ENCODE measurements at regions not wholly inside any gene's neighbourhood (a gene's known extent, or its start where the extent isn't known, plus 50 kb on each side); places are given as distances from the start of the nearest gene placed in this dataset.

DNA sequence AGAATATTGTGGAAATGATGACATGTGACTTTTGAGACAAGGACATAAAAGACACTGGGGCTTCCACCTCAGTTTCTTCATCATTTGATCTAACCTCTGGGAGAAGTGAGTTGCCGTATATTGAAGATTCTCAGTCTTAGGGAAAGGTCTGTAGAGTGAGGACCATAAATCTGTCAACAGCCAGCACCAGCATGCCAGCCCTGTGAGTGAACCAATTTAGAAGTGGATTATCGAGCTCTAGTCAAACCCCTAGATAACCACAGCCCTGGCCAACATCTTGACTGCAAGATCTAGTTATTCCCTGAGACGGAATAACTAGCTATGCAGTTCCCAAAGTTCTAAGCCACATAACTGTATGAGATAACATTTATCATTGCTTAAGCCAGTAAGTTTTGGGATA lies 108.8 kb upstream of the PTPRR start:
- TF ChIP-seq, protein P1, sequence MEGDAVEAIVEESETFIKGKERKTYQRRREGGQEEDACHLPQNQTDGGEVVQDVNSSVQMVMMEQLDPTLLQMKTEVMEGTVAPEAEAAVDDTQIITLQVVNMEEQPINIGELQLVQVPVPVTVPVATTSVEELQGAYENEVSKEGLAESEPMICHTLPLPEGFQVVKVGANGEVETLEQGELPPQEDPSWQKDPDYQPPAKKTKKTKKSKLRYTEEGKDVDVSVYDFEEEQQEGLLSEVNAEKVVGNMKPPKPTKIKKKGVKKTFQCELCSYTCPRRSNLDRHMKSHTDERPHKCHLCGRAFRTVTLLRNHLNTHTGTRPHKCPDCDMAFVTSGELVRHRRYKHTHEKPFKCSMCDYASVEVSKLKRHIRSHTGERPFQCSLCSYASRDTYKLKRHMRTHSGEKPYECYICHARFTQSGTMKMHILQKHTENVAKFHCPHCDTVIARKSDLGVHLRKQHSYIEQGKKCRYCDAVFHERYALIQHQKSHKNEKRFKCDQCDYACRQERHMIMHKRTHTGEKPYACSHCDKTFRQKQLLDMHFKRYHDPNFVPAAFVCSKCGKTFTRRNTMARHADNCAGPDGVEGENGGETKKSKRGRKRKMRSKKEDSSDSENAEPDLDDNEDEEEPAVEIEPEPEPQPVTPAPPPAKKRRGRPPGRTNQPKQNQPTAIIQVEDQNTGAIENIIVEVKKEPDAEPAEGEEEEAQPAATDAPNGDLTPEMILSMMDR (IDR thresholded peaks at IDR 0.05): no peak
- ATAC-seq (ENCODE audit: low FRiP score) (no peak), DNase-seq (ENCODE audit: low spot score) (no peak)

DNA sequence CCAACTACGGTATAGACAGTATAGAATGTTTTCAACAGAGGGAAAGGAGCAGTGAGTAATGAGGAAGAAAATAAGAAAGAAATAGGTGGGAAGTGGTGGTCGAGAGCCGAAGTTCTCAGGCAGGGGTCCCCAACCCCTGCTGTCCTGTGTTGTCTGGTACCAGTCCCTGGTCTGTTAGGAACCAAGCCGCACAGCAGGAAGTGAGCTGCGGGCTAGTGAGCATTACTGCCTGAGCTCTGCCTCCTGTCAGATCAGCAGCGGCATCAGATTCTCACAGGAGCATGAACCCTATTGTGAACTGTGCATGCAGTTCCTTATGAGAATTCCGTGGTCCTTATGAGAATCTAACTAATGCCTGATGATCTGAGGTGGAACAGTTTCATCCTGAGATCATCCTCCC lies 107.3 kb upstream of the PTPRR start:
- no peak for DNase-seq (ENCODE audit: low spot score)
- TF ChIP-seq, protein P1 (IDR thresholded peaks at IDR 0.05): no peak
- no peak for ATAC-seq (ENCODE audit: low FRiP score)

DNA sequence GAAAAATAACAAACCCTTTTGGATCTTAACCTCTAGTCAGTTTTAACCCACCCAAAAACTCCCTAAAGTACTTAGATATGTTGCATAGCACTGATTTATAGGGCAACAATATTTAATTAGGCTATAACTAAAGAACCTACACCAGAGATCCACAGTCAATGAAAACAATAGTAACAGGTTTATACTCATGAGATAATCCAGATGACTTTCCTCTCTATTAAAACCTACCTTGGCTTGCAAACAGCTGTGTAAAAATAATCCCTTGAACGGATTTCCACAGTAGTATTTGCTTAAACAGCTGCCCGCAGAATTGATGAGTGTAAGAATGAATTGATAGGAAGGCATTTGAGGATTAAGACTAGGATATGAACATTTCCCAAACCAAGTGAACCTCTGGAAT lies 104.3 kb upstream of the PTPRR start:
- DNase-seq (ENCODE audit: low spot score) (no peak), ATAC-seq (ENCODE audit: low FRiP score) (no peak)
- TF ChIP-seq, protein P1 (IDR thresholded peaks at IDR 0.05): no peak

DNA sequence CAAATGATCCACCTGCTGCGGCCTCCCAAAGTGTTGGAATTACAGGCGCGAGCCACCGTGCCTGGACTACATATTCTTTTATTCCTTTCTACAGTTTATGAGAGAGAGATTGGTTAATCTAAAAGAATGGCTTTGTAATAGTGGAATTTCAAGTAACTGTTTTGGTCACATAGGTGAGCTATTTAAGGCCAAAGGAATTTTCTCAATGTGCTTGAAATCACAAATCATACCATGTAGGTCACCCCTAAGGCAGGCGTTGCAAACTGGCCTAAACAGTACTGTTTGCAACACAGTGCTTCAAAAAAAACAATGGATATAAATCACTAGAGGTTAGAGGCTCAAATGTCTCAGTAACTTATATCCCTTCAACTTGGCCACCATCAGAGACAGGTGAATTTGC lies 103.7 kb upstream of the PTPRR start:
- ATAC-seq (ENCODE audit: low FRiP score) (no peak), DNase-seq (ENCODE audit: low spot score) (no peak)
- TF ChIP-seq, protein P1 (IDR thresholded peaks at IDR 0.05): no peak

DNA sequence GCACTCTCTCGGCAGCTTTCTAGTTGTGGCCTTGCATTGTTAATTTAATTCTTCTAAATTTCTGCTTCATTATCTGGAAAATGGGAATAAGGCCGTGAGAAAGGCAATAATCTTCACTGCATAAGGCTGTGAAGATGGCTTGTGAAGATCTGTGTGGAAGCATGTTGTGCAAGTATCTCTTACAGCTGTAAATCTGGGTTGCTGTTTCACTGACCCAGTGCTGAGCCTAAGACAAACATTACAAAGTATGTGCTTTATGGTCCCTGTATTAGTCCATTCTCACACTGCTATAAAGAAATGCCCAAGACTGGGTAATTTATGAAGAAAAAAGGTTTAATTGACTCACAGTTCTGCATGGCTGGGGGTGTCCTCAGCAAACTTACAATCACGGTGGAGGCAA lies 101.0 kb upstream of the PTPRR start:
- no peak for DNase-seq (ENCODE audit: low spot score)
- no peak for ATAC-seq (ENCODE audit: low FRiP score)
- TF ChIP-seq, protein P1 (IDR thresholded peaks at IDR 0.05): no peak

DNA sequence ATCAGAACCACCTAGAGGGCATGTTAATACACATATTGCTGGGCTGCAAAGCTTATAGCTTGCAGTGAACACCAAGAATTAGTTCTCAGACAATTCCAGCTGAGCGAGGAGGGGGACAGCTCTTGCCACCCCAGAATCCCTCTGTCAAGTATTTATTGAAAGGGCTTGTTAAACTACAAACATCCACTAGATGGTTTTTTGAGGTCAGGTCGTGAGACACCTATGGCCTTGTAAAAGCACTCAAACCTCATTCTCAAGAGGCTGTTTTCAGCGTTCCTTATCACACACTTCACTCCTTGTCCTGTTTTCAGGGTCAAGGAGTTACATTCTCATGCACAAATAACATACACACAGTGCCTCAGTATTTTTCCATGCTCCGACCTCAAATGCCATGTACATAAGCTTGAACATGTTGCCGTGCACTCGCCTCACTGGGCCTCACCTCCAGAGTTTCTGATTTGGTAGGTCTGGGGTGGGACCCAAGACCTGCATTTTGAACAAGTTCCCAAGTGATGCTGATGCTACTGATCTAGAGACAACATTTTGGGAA lies 98.8 kb upstream of the PTPRR start:
- DNase-seq (ENCODE audit: low spot score) (no peak), ATAC-seq (ENCODE audit: low FRiP score) (no peak)
- TF ChIP-seq, protein P1 (IDR thresholded peaks at IDR 0.05): no peak

DNA sequence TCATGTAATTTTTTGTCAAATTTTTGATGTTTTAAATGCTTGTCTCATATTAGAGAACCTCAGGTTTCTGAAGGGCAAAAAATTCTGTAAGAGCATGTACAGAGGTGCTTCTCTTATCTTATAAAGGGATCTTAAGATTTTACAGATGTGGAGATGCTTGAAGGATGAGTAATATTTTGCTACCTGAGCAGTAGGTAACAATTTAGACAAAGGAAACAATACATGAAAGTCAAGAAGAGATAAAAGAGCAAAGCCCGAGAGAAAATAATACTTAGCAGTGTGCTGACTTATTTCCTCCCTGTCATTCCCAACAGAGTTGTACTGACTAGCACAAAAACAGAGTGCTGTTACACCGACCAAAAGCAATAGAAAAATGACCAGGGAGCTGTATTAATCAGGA lies 98.1 kb upstream of the PTPRR start:
- ATAC-seq (ENCODE audit: low FRiP score) (no peak), DNase-seq (ENCODE audit: low spot score) (no peak)
- TF ChIP-seq, protein P1 (IDR thresholded peaks at IDR 0.05): no peak
